ENCODE measurements at regions not wholly inside any gene's neighbourhood (a gene's known extent, or its start where the extent isn't known, plus 50 kb on each side); places are given as distances from the start of the nearest gene placed in this dataset.
"Not testable (repeated sequence)": the region's sequence is repeated elsewhere in the genome, so short reads cannot be mapped to it uniquely, and the experiment has no call there.

- no peak overlapping the region for H3K4me3 ChIP-seq (ENCODE audit: low read depth, low read length)
- DNase-seq (ENCODE audit: low read depth), result peak; percentile 76
Observed at GRCh38 chr4:166153548-166153947, 280.5 kb downstream of the TLL1 start.

DNA sequence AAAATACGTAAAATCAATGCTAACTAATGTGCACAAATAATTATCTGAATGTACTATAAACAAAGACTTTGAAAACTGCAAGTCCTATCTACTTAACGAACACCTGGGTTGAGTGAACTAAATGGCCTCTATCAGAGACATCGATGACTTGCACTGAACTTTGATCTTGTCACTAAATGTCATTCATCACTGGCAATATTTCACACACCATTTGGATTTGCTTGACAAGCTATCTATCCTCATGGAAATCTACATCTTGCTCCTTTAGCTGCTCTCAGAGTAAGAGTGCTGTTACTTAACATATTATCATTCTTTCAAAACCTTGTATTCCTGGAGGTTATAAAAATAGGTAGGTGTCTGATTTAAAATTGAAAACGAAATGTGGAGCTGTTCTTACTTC is 289.3 kb downstream of the TLL1 start:
- H3K4me3 ChIP-seq (ENCODE audit: low read depth, low read length), result no peak overlapping the region
- no peak for DNase-seq (ENCODE audit: low read depth)

DNA sequence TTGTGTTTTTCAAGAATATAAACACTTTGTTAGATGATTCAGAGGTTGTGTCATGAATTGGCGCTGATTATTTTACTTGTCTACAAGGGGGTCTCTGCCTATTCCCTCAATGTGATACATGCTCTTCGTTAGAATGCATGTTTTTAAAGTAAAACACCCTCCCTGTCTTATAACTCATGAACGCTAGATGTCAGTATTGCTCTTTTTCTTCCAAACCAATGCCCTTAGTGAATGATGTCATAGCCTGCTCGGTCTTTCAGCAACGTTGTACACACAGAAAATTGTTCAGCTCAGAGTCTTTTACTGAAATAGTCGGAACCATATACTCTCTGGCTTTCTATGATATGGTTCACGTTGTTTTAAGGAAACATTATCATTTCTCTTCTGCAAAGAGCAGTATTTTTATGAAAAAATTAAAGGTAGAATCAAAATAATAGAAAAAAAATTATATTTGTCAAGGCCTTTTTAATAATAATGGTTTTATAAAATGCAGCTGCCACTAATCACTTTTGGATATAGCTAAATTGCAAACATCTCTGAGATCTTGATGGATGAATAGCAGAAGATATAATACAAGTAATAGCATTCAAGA is 292.9 kb downstream of the TLL1 start:
- no peak overlapping the region for H3K4me3 ChIP-seq (ENCODE audit: low read depth, low read length)
- DNase-seq (ENCODE audit: low read depth), result peak; percentile 30

DNA sequence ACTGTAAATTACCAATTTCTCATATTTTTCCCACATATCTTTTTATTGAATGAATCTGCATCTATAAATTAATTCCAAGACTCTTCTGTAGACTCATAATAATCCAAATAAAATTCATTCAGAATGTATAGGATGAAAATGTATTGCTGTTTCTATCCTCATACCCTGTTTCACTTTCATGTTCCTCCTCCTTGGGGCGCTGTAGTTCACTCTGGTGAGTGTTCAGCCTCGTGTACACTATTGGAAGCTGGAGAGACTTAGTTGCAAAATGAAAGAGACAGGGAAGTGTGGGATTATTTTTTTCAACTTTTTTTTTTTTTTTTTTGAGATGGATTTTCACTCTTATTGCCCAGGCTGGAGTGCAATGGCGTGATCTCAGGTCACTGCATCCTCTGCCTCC is 296.1 kb downstream of the TLL1 start:
- peak; percentile 4 for DNase-seq (ENCODE audit: low read depth)
- no peak overlapping the region for H3K4me3 ChIP-seq (ENCODE audit: low read depth, low read length)

- DNase-seq (ENCODE audit: low read depth), result no peak
- H3K4me3 ChIP-seq (ENCODE audit: low read depth, low read length), result no peak overlapping the region
Observed at GRCh38 chr4:166172619-166173018, 299.6 kb downstream of the TLL1 start.

- H3K4me3 ChIP-seq (ENCODE audit: low read depth, low read length), result no peak overlapping the region
- DNase-seq (ENCODE audit: low read depth), result peak; percentile 5
Observed at GRCh38 chr4:166174717-166175490, 301.9 kb downstream of the TLL1 start.

- H3K4me3 ChIP-seq (ENCODE audit: low read depth, low read length), result no peak overlapping the region
- DNase-seq (ENCODE audit: low read depth), result no peak
Observed at GRCh38 chr4:166182145-166182544, 309.1 kb downstream of the TLL1 start.

DNA sequence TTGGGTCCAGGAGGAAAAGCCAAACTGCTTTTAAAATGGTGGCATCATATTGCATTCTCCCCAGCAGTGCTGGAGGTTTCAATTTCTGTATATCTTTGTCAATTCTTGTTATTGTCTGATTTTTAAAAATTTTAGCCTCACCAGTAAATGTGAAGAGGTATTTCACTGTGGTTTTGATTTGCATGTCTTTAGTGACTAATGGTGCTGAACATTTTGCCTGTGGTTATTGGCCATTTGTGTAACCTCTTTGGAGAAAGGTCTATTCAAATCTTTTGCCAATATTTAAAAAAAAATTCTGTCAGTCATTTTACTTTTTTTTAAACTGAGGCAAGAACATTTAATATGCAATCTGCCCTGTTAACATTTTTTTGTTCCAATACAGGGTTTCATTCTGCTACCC is 322.1 kb downstream of the TLL1 start:
- H3K4me3 ChIP-seq (ENCODE audit: low read depth, low read length), result no peak overlapping the region
- no peak for DNase-seq (ENCODE audit: low read depth)

DNA sequence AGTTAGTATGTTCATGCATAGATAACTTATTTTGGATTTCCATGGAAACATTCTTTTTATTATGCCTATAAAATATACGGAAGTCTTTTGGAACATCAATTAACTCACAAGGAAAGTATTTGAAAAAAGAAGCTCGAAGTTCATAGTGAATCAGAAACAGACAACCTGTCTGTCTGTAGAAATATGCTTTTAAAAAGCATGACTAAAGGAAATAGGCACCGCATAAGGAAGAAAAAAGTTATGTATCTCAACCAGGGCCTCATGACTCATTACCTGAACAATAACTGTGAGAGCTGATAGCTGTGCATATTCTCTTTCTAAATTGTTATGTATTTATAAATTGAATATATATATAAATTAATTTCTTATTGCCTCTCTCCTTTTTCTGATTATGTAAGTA is 324.1 kb downstream of the TLL1 start:
- no peak overlapping the region for H3K4me3 ChIP-seq (ENCODE audit: low read depth, low read length)
- no peak for DNase-seq (ENCODE audit: low read depth)

- no peak overlapping the region for H3K4me3 ChIP-seq (ENCODE audit: low read depth, low read length)
Observed at GRCh38 chr4:166198041-166198440, 325.0 kb downstream of the TLL1 start.

GRCh38 chr4:166198516-166199310 is 325.7 kb downstream of the TLL1 start:
- no peak overlapping the region for H3K4me3 ChIP-seq (ENCODE audit: low read depth, low read length)

More at GRCh38 chr4:166198041-166198440, 325.0 kb downstream of the TLL1 start:
- no peak for DNase-seq (ENCODE audit: low read depth)

DNA sequence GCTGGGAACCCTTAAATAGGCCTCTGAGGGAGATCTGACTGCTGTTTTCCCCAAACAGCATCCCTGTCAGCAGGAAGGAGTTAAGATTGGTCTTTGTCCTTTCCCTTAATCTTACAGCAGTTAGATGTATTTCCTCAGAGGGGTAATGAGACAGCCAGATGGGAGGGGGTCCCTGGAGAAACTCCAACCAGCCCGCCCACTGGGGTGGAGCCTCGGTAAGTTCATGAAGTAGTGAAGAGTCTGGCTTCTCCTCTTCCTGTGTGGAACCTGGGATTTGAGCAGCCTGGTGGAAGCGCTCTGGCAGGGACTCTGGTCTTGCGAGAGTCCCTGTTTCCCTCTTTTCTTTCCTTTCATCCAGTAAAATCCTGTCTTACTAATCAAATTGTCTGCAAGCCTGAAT is 330.0 kb downstream of the TLL1 start:
- no peak for DNase-seq (ENCODE audit: low read depth)
- H3K4me3 ChIP-seq (ENCODE audit: low read depth, low read length), result no peak overlapping the region

More at GRCh38 chr4:166198516-166199310, 325.7 kb downstream of the TLL1 start:
- DNase-seq (ENCODE audit: low read depth), result no peak

GRCh38 chr4:166212326-166212725 is 339.3 kb downstream of the TLL1 start:
- DNase-seq (ENCODE audit: low read depth); H3K4me3 ChIP-seq (ENCODE audit: low read depth, low read length): not testable (repeated sequence)

GRCh38 chr4:166222271-166222670 is 349.2 kb downstream of the TLL1 start:
- H3K4me3 ChIP-seq (ENCODE audit: low read depth, low read length), result no peak overlapping the region
- no peak for DNase-seq (ENCODE audit: low read depth)

GRCh38 chr4:166228112-166228511 is 355.1 kb downstream of the TLL1 start:
- H3K4me3 ChIP-seq (ENCODE audit: low read depth, low read length), result no peak overlapping the region
- no peak for DNase-seq (ENCODE audit: low read depth)

DNA sequence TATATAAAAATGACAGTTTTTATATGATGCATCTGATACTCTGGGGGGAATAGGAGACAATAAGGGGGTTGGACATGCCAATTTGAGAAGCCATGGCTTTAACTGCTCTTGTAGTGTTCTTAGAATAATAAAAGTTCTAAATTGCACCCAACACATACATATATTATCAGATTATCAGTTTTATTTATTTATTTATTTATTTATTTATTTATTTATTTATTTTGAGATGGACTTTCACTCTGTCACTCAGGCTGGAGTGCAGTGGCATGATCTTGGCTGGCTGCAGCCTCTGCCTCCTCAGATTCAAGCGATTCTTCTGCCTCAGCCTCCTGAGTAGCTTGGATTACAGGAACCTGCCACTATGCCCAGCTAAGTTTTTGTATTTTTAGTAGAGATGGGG is 356.8 kb downstream of the TLL1 start:
- H3K4me3 ChIP-seq (ENCODE audit: low read depth, low read length), result no peak overlapping the region
- DNase-seq (ENCODE audit: low read depth), result no peak

DNA sequence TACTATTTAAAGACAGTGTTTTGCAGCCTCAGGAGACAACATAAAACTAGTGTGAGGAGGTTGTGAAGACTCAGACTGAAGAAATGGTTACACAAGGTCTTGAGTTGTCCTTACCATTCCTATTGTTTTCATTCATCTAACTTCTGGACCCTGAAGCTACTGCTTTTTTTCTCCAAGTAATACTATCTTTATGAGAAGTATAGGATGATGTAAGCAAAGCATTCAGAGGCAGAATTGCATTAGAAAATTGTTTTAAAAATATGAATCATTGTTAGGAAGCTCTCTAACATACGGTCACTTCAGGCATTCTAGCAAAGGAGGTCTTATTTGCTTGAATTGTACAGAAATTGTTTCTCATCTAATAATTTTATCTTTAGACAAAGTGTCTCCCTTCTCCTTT is 357.8 kb downstream of the TLL1 start:
- H3K4me3 ChIP-seq (ENCODE audit: low read depth, low read length), result no peak overlapping the region
- no peak for DNase-seq (ENCODE audit: low read depth)

GRCh38 chr4:166239354-166239753 is 366.3 kb downstream of the TLL1 start:
- H3K4me3 ChIP-seq (ENCODE audit: low read depth, low read length), result no peak overlapping the region
- DNase-seq (ENCODE audit: low read depth), result no peak

DNA sequence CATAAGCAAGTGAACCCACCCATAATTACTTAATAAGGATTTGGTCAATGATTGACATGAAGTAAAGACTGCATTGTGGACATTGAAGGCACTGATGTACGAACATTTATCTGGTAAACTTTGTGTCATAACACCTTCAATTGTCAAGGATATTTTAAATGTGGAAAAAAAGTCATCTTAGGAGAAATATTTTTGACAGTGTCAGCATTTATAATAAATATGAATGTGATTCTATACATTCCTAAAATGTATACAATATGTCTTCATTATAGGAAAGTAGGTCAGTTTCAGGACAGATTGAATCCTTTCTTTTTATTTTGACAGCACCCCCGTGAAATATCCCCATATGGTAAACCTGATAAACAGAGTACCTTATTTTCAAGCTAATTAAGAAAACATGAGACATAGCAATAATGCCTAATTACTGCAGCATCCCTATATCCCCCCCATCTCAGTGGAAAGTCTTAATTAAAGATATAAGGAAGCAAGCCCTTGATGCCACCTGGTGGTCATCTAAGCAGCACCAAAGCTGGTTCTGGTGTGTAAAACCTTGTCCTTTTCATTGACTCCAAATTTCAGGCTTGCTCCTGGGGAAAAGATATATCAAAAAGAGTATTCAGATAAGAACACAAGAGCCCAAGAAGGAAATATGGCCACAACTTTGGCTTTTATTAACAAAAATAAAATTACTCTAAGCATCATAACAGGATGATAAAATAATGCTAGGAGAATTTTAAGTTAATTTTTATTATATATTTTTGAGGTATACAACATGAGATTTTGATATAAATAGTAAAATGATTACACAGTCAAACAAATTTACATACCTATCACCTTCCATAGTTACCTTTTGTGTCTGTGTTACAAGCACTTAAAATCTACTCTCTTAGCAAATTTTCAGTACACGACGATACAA is 379.7 kb downstream of the TLL1 start:
- DNase-seq (ENCODE audit: low read depth), result no peak
- H3K4me3 ChIP-seq (ENCODE audit: low read depth, low read length), result no peak overlapping the region

Measured in skeletal muscle cell (primary cell).